H9 (cell line): ENCODE measurements at regions not wholly inside any gene's neighbourhood (a gene's known extent, or its start where the extent isn't known, plus 50 kb on each side); places are given as distances from the start of the nearest gene placed in this dataset.

ENCODE experiments used
- DNase-seq: peaks from one replicate; pipeline ENCODE4 v3.0.0-alpha.2; 2017
- H2AFZ ChIP-seq: one replicate; pipeline ENCODE4 v1.6.1; 2013; ENCODE audit warnings: mild to moderate bottlenecking, low read length, control low read depth, moderate library complexity
- H2AK5ac ChIP-seq: 2 replicates; pipeline ENCODE4 v1.6.1; 2013; ENCODE audit warnings: low read length, control low read depth, mixed read lengths; ENCODE audit not compliant: insufficient read length
- H2BK120ac ChIP-seq: one replicate; pipeline ENCODE4 v1.6.1; 2013; ENCODE audit warnings: low read depth, mild to moderate bottlenecking, low read length, control low read depth, inconsistent platforms; ENCODE audit not compliant: poor library complexity, severe bottlenecking
- H2BK12ac ChIP-seq: 2 replicates; pipeline ENCODE4 v1.6.1; 2013; ENCODE audit warnings: low read length, control low read depth, mixed read lengths, low read depth; ENCODE audit not compliant: insufficient read length
- H2BK15ac ChIP-seq: 2 replicates; pipeline ENCODE4 v1.6.1; 2013; ENCODE audit warnings: low read depth, low read length, control low read depth
- H2BK20ac ChIP-seq: one replicate; pipeline ENCODE4 v1.6.1; 2013; ENCODE audit warnings: low read depth, mild to moderate bottlenecking, low read length, control low read depth, inconsistent platforms; ENCODE audit not compliant: poor library complexity, severe bottlenecking
- H2BK5ac ChIP-seq: 2 replicates; pipeline ENCODE4 v1.6.1; 2013; ENCODE audit warnings: low read length, control low read depth, mixed read lengths; ENCODE audit not compliant: insufficient read length
- H3K14ac ChIP-seq: 2 replicates; pipeline ENCODE4 v1.6.1; 2013; ENCODE audit warnings: low read length, control low read depth; ENCODE audit not compliant: insufficient read depth
- H3K18ac ChIP-seq: 2 replicates; pipeline ENCODE4 v1.6.1; 2013; ENCODE audit warnings: low read depth, mild to moderate bottlenecking, mixed read lengths, low read length, control low read depth; ENCODE audit not compliant: insufficient read length
- H3K23ac ChIP-seq: 2 replicates; pipeline ENCODE4 v1.6.1; 2013; ENCODE audit warnings: low read length, control low read depth, mixed read lengths, low read depth; ENCODE audit not compliant: insufficient read length
- H3K23me2 ChIP-seq: 2 replicates; pipeline ENCODE4 v1.6.1; 2013; ENCODE audit warnings: low read depth, mild to moderate bottlenecking, mixed read lengths, low read length, control low read depth; ENCODE audit not compliant: insufficient read length, poor library complexity, severe bottlenecking
- H3K27ac ChIP-seq: 2 replicates; pipeline ENCODE4 v1.5.1; 2013; ENCODE audit warnings: low read length, control low read depth, mixed read lengths, low read depth; ENCODE audit not compliant: insufficient read length
- H3K27me3 ChIP-seq: 2 replicates; pipeline ENCODE4 v1.6.1; 2013; ENCODE audit warnings: low read length, control low read depth, inconsistent platforms; ENCODE audit not compliant: insufficient read depth
- H3K4ac ChIP-seq: 2 replicates; pipeline ENCODE4 v1.6.1; 2013; ENCODE audit warnings: low read depth, mild to moderate bottlenecking, control low read depth, inconsistent platforms, low read length, moderate library complexity
- H3K4me1 ChIP-seq: 2 replicates; pipeline ENCODE4 v1.6.1; 2013; ENCODE audit warnings: low read length, control low read depth, inconsistent platforms; ENCODE audit not compliant: insufficient read depth
- H3K4me2 ChIP-seq: 2 replicates; pipeline ENCODE4 v1.6.1; 2013; ENCODE audit warnings: low read length, control low read depth, mixed read lengths; ENCODE audit not compliant: insufficient read length, insufficient read depth
- H3K56ac ChIP-seq: 2 replicates; pipeline ENCODE4 v1.6.1; 2013; ENCODE audit warnings: low read depth, mild to moderate bottlenecking, mixed read lengths, low read length, control low read depth; ENCODE audit not compliant: insufficient read length
- H3K79me1 ChIP-seq: 2 replicates; pipeline ENCODE4 v1.6.1; 2013; ENCODE audit warnings: low read depth, mild to moderate bottlenecking, moderate library complexity, low read length, control low read depth, inconsistent platforms; ENCODE audit not compliant: insufficient read depth, poor library complexity, severe bottlenecking
- H3K79me2 ChIP-seq: 2 replicates; pipeline ENCODE4 v1.6.1; 2013; ENCODE audit warnings: low read length, control low read depth, inconsistent platforms; ENCODE audit not compliant: insufficient read depth
- H3K9ac ChIP-seq: 2 replicates; pipeline ENCODE4 v1.6.1; 2013; ENCODE audit warnings: low read length, control low read depth, mixed read lengths; ENCODE audit not compliant: insufficient read length; ENCODE audit errors: extremely low read depth
- H3K9me3 ChIP-seq: one replicate; pipeline ENCODE4 v1.6.1; 2013; ENCODE audit warnings: low read depth, low read length, inconsistent platforms; ENCODE audit not compliant: control insufficient read depth
- H3T11ph ChIP-seq: one replicate; pipeline ENCODE4 v1.6.1; 2013; ENCODE audit warnings: mild to moderate bottlenecking, low read length, control low read depth, inconsistent platforms
- H4K20me1 ChIP-seq: one replicate; pipeline ENCODE4 v1.6.1; 2013; ENCODE audit not compliant: control insufficient read depth, insufficient read length, insufficient read depth
- H4K5ac ChIP-seq: 2 replicates; pipeline ENCODE4 v1.6.1; 2013; ENCODE audit warnings: low read depth, mild to moderate bottlenecking, mixed read lengths, low read length, control low read depth; ENCODE audit not compliant: insufficient read length
- H4K8ac ChIP-seq: replicated peaks from 2 replicates; pipeline ENCODE4 v1.6.1; 2013; ENCODE audit warnings: low read length, control low read depth, mixed read lengths, low read depth; ENCODE audit not compliant: insufficient read length
- H4K91ac ChIP-seq: 2 replicates; pipeline ENCODE4 v1.6.1; 2013; ENCODE audit warnings: low read depth, mild to moderate bottlenecking, moderate library complexity, mixed read lengths, low read length, control low read depth; ENCODE audit not compliant: insufficient read length
- H3K27ac Mint-ChIP-seq, 3 experiments: 2 replicates in 2 of 3; 3 replicates in 1 of 3; pipeline ENCODE4 v1.8.0; 2020 to 2021; ENCODE audit warnings: mixed read lengths in 3 of 3, mild to moderate bottlenecking in 1 of 3, moderate library complexity in 1 of 3
- H3K27me3 Mint-ChIP-seq: 2 replicates; pipeline ENCODE4 v1.8.0; 2021; ENCODE audit warnings: low read depth, mild to moderate bottlenecking, moderate library complexity, mixed read lengths
- H3K36me3 Mint-ChIP-seq, 3 experiments: 2 replicates in 2 of 3; 3 replicates in 1 of 3; pipeline ENCODE4 v1.8.0; 2020 to 2021; ENCODE audit warnings: low read depth in 3 of 3, mixed read lengths in 3 of 3; ENCODE audit not compliant: insufficient read depth in 1 of 3
- H3K4me1 Mint-ChIP-seq, 2 experiments: 2 replicates each; pipeline ENCODE4 v1.8.0; 2020; ENCODE audit warnings: mixed read lengths in 2 of 2
- H3K4me3 Mint-ChIP-seq, 2 experiments: 2 replicates in 1 of 2; 3 replicates in 1 of 2; pipeline ENCODE4 v1.8.0; 2020 to 2021; ENCODE audit warnings: mild to moderate bottlenecking in 2 of 2, mixed read lengths in 2 of 2, moderate library complexity in 1 of 2
- H3K9me3 Mint-ChIP-seq, 2 experiments: 2 replicates in 1 of 2; 3 replicates in 1 of 2; pipeline ENCODE4 v1.8.0; 2020; ENCODE audit warnings: mild to moderate bottlenecking in 2 of 2, mixed read lengths in 2 of 2, moderate library complexity in 1 of 2
- WGBS: extraction: QIAGEN DNeasy Blood & Tissue Kit; methylation state at CpG from one replicate; pipeline ENCODE4 v1.1.7; 2013; ENCODE audit warnings: missing lambda C conversion rate, low lambda C conversion rate, mixed read lengths; ENCODE audit not compliant: insufficient read length; ENCODE audit errors: extremely low coverage; 5-methylcytosine and 5-hydroxymethylcytosine counted together
- TF ChIP-seq, protein P1 (sequence below): fragments of 200-600 bp; sonication (generic); conservative IDR thresholded peaks from 3 replicates; pipeline ENCODE4 v1.8.0; 2021; ENCODE audit warnings: antibody characterized with exemption, mild to moderate bottlenecking

DNA sequence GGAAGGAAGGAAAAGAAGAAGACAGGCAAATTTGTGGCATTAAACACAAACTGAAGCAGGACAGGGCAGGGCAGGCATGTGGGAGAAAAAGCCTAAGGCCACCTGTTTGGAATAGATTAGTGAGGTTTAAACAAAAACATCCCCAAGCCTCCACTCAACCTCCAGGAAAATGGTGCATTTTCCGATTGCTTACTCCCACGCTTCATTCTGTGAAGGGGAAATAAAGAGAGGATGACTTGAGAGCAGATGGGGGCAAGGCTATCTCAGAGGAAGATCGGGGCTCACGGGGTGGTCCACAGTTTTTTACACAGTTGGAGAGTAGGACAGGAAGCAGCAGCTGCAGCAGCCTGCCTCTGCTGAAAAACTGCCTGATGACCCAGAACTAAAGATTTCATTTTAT is 250.9 kb downstream of the DUSP6 start:
- H3K36me3 Mint-ChIP-seq: no peaks in the 10 kb centered on the region
- TF ChIP-seq, protein P1, sequence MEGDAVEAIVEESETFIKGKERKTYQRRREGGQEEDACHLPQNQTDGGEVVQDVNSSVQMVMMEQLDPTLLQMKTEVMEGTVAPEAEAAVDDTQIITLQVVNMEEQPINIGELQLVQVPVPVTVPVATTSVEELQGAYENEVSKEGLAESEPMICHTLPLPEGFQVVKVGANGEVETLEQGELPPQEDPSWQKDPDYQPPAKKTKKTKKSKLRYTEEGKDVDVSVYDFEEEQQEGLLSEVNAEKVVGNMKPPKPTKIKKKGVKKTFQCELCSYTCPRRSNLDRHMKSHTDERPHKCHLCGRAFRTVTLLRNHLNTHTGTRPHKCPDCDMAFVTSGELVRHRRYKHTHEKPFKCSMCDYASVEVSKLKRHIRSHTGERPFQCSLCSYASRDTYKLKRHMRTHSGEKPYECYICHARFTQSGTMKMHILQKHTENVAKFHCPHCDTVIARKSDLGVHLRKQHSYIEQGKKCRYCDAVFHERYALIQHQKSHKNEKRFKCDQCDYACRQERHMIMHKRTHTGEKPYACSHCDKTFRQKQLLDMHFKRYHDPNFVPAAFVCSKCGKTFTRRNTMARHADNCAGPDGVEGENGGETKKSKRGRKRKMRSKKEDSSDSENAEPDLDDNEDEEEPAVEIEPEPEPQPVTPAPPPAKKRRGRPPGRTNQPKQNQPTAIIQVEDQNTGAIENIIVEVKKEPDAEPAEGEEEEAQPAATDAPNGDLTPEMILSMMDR: no peak
- Histone ChIP-seq H4K91ac (no peak overlapping the region), H2BK15ac (no peak overlapping the region), H2BK20ac (no peak overlapping the region), H2BK5ac (no peak overlapping the region), H4K8ac (no peak overlapping the region), H3K14ac (no peak overlapping the region), H3K79me2 (no peaks in the 10 kb centered on the region), H3K27me3 (no peaks in the 10 kb centered on the region), H3K9me3 (no peaks in the 10 kb centered on the region), H3K79me1 (no peaks in the 10 kb centered on the region), H3K56ac (no peak overlapping the region), H2AK5ac (no peak overlapping the region), H3K4ac (no peak overlapping the region), H3K18ac (no peak overlapping the region), H3K23me2 (no peaks in the 10 kb centered on the region), H2BK120ac (no peak overlapping the region), H3K4me1 (peaks cover 24% of the 10 kb centered on the region; the same call in 1 of the 2 replicates), H4K20me1 (no peaks in the 10 kb centered on the region), H2BK12ac (no peak overlapping the region), H2AFZ (no peak overlapping the region), H3K23ac (no peak overlapping the region), H4K5ac (no peak overlapping the region), H3K9ac (no peak overlapping the region), H3K4me2 (no peak overlapping the region), H3T11ph (no peak overlapping the region), H3K27ac (no peak overlapping the region)
- H3K4me1 Mint-ChIP-seq: peaks cover 51 to 58% of the 10 kb centered on the region in 2 experiments
- no peak overlapping the region for H3K4me3 Mint-ChIP-seq
- no peak for DNase-seq
- peak overlapping the region in 1 of 3 experiments; percentile 31; a peak in 1 of 7 replicates for H3K27ac Mint-ChIP-seq
- WGBS: no CpG with 5 or more reads among the region's 4 CpGs
- no peaks in the 10 kb centered on the region for H3K27me3 Mint-ChIP-seq
- H3K9me3 Mint-ChIP-seq: no peaks in the 10 kb centered on the region
